ENCODE measurements at regions not wholly inside any gene's neighbourhood (a gene's known extent, or its start where the extent isn't known, plus 50 kb on each side); places are given as distances from the start of the nearest gene placed in this dataset.

- TF ChIP-seq POLR2A (IDR thresholded peaks at IDR 0.05; ENCODE audit: low read depth, low read length) (no peak), EZH2 (IDR thresholded peaks at IDR 0.05; ENCODE audit: borderline replicate concordance, low read depth, low read length, severe bottlenecking) (no peak), GATA2 (IDR thresholded peaks at IDR 0.05; ENCODE audit: insufficient read depth, insufficient read length, low read depth, low read length) (no peak), POLR2AphosphoS5 (IDR thresholded peaks at IDR 0.05; ENCODE audit: insufficient read depth, low read depth, low read length) (no peak), MYC (IDR thresholded peaks at IDR 0.05; ENCODE audit: low read depth, low read length) (no peak)
- TF ChIP-seq, protein P1, sequence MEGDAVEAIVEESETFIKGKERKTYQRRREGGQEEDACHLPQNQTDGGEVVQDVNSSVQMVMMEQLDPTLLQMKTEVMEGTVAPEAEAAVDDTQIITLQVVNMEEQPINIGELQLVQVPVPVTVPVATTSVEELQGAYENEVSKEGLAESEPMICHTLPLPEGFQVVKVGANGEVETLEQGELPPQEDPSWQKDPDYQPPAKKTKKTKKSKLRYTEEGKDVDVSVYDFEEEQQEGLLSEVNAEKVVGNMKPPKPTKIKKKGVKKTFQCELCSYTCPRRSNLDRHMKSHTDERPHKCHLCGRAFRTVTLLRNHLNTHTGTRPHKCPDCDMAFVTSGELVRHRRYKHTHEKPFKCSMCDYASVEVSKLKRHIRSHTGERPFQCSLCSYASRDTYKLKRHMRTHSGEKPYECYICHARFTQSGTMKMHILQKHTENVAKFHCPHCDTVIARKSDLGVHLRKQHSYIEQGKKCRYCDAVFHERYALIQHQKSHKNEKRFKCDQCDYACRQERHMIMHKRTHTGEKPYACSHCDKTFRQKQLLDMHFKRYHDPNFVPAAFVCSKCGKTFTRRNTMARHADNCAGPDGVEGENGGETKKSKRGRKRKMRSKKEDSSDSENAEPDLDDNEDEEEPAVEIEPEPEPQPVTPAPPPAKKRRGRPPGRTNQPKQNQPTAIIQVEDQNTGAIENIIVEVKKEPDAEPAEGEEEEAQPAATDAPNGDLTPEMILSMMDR (IDR thresholded peaks at IDR 0.05; ENCODE audit: extremely low read depth in 1 of 2, insufficient read depth in 1 of 2, low read depth in 1 of 2, low read length in 2 of 2), result no peak
- TF ChIP-seq, protein P2, sequence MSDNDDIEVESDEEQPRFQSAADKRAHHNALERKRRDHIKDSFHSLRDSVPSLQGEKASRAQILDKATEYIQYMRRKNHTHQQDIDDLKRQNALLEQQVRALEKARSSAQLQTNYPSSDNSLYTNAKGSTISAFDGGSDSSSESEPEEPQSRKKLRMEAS (IDR thresholded peaks at IDR 0.05; ENCODE audit: insufficient read depth, insufficient read length), result no peak
Measured at GRCh38 chr3:187976365-187976900, 177.5 kb upstream of the LPP start.
